Esophagus squamous epithelium (tissue), 5 donors: ENCODE measurements at regions not wholly inside any gene's neighbourhood (a gene's known extent, or its start where the extent isn't known, plus 50 kb on each side); places are given as distances from the start of the nearest gene placed in this dataset.

ENCODE experiments used
- DNase-seq: peaks from one replicate; lab custom pipeline; 2025; lab: John Stamatoyannopoulos, UW
- H3K27ac ChIP-seq, 4 donors: fragments of 200-600 bp; sonication (generic); one replicate each; pipeline ENCODE4 v1.5.1; 2016 to 2019; ENCODE audit warnings: mild to moderate bottlenecking in 1 of 4
- H3K27me3 ChIP-seq, 4 donors: fragments of 200-600 bp; sonication (generic); 1 replicate in 3 of 4; 2 replicates in 1 of 4; pipeline versions ENCODE4 v1.5.1 to v1.6.0; 2017 to 2021; ENCODE audit warnings: antibody characterized with exemption in 1 of 4
- H3K36me3 ChIP-seq, 3 donors: fragments of 200-600 bp; sonication (generic); one replicate each; pipeline ENCODE4 v1.5.1; 2016 to 2019
- H3K4me1 ChIP-seq, 3 donors: fragments of 200-600 bp; sonication (generic); one replicate each; pipeline ENCODE4 v1.5.1; 2017 to 2019
- H3K4me3 ChIP-seq, 4 donors: fragments of 200-600 bp; sonication (generic); 1 replicate in 3 of 4; 2 replicates in 1 of 4; pipeline ENCODE4 v1.5.1; 2016 to 2019; ENCODE audit warnings: mild to moderate bottlenecking in 2 of 4, moderate library complexity in 1 of 4
- H3K9me3 ChIP-seq, 3 donors: fragments of 200-600 bp; sonication (generic); one replicate each; pipeline ENCODE4 v1.5.1; 2016 to 2019
- POLR2A ChIP-seq, 4 donors: fragments of 450-650 bp; IDR thresholded peaks; one replicate each; pipeline ENCODE4 v1.6.1; 2017; ENCODE audit warnings: antibody characterized with exemption in 4 of 4, mild to moderate bottlenecking in 4 of 4, moderate library complexity in 3 of 4
- WGBS, 2 donors: methylation state at CpG; one replicate each; pipeline ENCODE4 v1.1.5; 2018; 5-methylcytosine and 5-hydroxymethylcytosine counted together
- intact Hi-C: fragments of 100-400 bp; cut with DNase I; formaldehyde crosslinking; loops from one replicate; pipeline ENCODE4 v1.15.0; 2022
- TF ChIP-seq, protein P1 (sequence below), 6 experiments: fragments of 450-650 bp in 4 of 6; fragments of 200-600 bp in 2 of 6; sonication (generic) in 2 of 6; IDR thresholded peaks; one replicate each; pipeline ENCODE4 v1.5.1; 2016 to 2019; ENCODE audit warnings: antibody characterized with exemption in 6 of 6, mild to moderate bottlenecking in 4 of 6, moderate library complexity in 4 of 6
- donor health status: DM: yes; HTN: yes; CAD: no.

DNA sequence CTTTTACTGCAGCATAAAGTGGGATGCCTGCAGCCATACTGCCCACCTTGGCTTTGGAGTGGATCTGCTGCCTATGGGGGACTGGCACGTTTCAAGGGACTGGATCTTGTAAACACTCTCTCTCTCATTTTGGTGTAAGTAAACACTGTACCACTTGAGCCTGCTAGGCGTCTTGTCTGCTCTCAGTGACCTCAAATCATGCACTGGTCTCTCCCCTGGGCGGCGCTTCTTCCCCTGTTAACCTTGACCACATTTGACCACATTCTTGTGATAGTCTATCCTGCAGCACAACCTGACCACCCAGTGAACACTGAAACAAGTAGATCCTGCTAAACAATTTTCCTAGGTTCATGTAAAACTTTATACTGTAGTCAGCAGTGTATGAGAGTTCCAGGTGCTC lies 82.6 kb upstream of the HNMT start:
- no peaks in the 10 kb centered on the region for H3K27me3 ChIP-seq
- intact Hi-C loops = no loop called here
- H3K4me3 ChIP-seq = no peak overlapping the region
- no peak for DNase-seq
- 70 to 76% methylated on average over 4 of the region's 4 CpGs for WGBS, 2 donors
- no peak overlapping the region for H3K27ac ChIP-seq
- H3K4me1 ChIP-seq = no peaks in the 10 kb centered on the region
- no peaks in the 10 kb centered on the region for H3K36me3 ChIP-seq
- no peaks in the 10 kb centered on the region for H3K9me3 ChIP-seq
- TF ChIP-seq, protein P1, sequence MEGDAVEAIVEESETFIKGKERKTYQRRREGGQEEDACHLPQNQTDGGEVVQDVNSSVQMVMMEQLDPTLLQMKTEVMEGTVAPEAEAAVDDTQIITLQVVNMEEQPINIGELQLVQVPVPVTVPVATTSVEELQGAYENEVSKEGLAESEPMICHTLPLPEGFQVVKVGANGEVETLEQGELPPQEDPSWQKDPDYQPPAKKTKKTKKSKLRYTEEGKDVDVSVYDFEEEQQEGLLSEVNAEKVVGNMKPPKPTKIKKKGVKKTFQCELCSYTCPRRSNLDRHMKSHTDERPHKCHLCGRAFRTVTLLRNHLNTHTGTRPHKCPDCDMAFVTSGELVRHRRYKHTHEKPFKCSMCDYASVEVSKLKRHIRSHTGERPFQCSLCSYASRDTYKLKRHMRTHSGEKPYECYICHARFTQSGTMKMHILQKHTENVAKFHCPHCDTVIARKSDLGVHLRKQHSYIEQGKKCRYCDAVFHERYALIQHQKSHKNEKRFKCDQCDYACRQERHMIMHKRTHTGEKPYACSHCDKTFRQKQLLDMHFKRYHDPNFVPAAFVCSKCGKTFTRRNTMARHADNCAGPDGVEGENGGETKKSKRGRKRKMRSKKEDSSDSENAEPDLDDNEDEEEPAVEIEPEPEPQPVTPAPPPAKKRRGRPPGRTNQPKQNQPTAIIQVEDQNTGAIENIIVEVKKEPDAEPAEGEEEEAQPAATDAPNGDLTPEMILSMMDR (IDR thresholded peaks at IDR 0.05) = no peak
- no peak for TF ChIP-seq POLR2A (IDR thresholded peaks at IDR 0.05)

DNA sequence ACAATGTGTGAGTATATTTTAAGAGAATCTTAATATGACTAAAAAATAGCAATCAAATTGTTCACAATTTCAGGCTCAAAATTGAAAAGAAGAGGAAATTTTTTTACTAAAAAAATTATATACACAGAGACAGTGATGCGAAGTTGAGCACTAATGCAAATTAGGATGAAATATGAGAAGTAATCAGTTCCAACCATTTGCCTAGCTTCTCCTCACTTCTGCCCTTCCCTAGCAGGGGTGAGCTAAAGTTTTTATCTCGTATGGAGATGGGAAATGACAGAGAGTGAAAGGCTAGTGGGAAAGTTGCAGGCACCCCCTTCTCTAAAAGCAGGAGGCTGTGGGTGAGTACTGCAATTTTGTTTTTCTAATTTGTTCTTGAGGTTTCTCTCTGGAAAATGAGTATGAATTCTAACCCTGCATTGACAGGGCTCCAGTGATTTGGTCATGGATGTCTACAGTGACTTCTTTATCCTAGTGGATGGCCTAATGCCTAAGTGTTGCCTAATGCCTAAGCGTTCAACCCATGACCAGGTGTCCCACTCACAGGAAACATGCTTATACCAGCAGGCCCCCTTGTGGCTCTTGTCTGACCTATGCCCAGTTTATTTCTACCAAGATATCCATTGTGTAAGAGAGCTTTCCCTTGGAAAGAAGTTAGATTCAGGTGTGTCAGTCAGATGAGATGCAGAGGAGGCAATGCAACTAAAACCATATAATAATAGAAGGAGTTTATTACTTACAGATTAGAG lies 78.0 kb upstream of the HNMT start:
- TF ChIP-seq, protein P1 (IDR thresholded peaks at IDR 0.05) = peak in 1 of 6 experiments; percentile 5
- TF ChIP-seq POLR2A (IDR thresholded peaks at IDR 0.05) = no peak
- intact Hi-C loops = no loop called here

DNA sequence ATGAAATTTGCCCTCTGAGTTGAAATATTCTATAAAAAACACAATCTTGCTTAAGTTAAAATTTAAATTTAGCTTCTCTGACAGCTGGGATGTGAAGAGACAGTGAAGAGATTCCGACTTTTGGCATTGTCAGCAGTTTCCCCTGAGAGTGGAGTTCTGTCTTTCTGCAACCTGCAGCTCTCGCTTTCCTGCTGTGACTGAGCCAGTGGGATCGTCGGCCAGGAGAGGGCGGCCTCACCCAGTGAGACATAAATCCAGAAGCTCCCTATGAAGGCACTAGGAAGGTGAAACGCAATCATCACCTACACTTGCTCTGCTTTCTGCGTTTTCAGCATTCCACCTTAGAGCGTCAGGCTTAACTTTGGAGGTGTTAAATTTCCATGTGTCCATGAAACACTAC lies 75.4 kb upstream of the HNMT start:
- H3K36me3 ChIP-seq = no peaks in the 10 kb centered on the region
- H3K27ac ChIP-seq = no peak overlapping the region
- DNase-seq = no peak
- no peaks in the 10 kb centered on the region for H3K9me3 ChIP-seq
- no peak for TF ChIP-seq POLR2A (IDR thresholded peaks at IDR 0.05)
- TF ChIP-seq, protein P1 (IDR thresholded peaks at IDR 0.05) = peak in 3 of 6 experiments; percentile 17 to 40 (median 18)
- H3K4me3 ChIP-seq = no peak overlapping the region
- H3K4me1 ChIP-seq = no peaks in the 10 kb centered on the region
- 34 to 47% methylated on average over 6 to 8 of the region's 8 CpGs for WGBS, 2 donors
- intact Hi-C loops = no loop called here
- no peaks in the 10 kb centered on the region for H3K27me3 ChIP-seq

More for the DNA sequence above, 78.0 kb upstream of the HNMT start:
- no peak overlapping the region for H3K4me3 ChIP-seq
- H3K27ac ChIP-seq = no peak overlapping the region
- H3K27me3 ChIP-seq = no peaks in the 10 kb centered on the region
- no peaks in the 10 kb centered on the region for H3K9me3 ChIP-seq
- no peak for DNase-seq
- no peaks in the 10 kb centered on the region for H3K36me3 ChIP-seq
- no peaks in the 10 kb centered on the region for H3K4me1 ChIP-seq
- WGBS, 2 donors = 47 to 60% methylated on average over 3 of the region's 3 CpGs

DNA sequence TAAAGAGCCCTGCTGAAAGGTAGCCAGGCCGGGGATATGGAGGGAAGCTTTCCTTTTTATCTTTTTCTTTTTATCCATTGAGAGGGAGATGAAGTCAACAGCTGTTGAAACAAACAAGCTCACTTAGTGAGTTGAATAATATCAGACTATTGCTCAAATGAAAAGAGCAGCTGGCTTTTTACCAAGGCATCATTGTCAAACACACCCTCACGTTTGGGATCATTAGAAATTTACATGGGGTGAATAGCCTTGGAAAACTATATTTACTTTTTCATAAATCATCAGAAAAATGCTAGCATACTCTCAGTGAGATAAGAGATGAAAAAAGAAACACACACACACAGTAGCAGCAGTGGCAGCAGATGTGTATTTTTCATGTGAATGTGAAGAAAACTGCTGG lies 71.5 kb upstream of the HNMT start:
- no peaks in the 10 kb centered on the region for H3K4me1 ChIP-seq
- intact Hi-C loops = no loop called here
- WGBS, 2 donors = 25 to 35% methylated on average over 2 of the region's 2 CpGs
- no peak overlapping the region for H3K4me3 ChIP-seq
- TF ChIP-seq POLR2A (IDR thresholded peaks at IDR 0.05) = no peak
- TF ChIP-seq, protein P1 (IDR thresholded peaks at IDR 0.05) = no peak
- DNase-seq = no peak
- H3K27ac ChIP-seq = no peak overlapping the region
- H3K9me3 ChIP-seq = no peaks in the 10 kb centered on the region
- H3K27me3 ChIP-seq = no peaks in the 10 kb centered on the region
- H3K36me3 ChIP-seq = no peaks in the 10 kb centered on the region

DNA sequence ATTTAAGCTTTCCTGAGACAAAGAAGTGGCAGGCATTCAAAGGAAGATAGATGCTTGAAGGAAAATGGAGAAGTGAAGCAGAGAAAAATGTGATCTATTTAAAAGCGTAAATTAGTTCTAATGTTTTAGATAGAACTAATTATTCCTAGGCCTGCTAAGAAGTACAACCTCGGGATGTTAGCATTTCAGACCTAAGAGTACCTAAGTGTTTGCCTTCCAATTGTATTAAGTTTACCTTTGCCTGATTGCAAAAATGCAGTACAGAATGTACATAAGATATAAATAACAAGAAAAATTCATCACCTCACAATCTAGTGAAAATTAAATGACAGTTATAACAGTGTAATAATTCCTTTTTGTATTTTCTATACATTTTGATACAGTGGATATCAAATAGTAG lies 71.1 kb upstream of the HNMT start:
- WGBS, 2 donors = 73 to 85% methylated on average over 2 of the region's 2 CpGs

More for the DNA sequence above, 71.1 kb upstream of the HNMT start:
- H3K4me3 ChIP-seq = no peak overlapping the region
- intact Hi-C loops = no loop called here
- TF ChIP-seq POLR2A (IDR thresholded peaks at IDR 0.05) = no peak
- TF ChIP-seq, protein P1 (IDR thresholded peaks at IDR 0.05) = no peak
- no peaks in the 10 kb centered on the region for H3K9me3 ChIP-seq
- DNase-seq = no peak
- H3K36me3 ChIP-seq = no peaks in the 10 kb centered on the region
- no peak overlapping the region for H3K27ac ChIP-seq
- no peaks in the 10 kb centered on the region for H3K27me3 ChIP-seq
- H3K4me1 ChIP-seq = no peaks in the 10 kb centered on the region
